KMS-11 (cell line): ENCODE measurements at regions not wholly inside any gene's neighbourhood (a gene's known extent, or its start where the extent isn't known, plus 50 kb on each side); places are given as distances from the start of the nearest gene placed in this dataset.

ENCODE experiments used
- H2AFZ ChIP-seq: fragments of 200-600 bp; sonication (generic); 2 replicates; pipeline ENCODE4 v1.6.1; 2016; ENCODE audit warnings: antibody characterized with exemption, mixed run types, low read depth
- H3K27ac ChIP-seq: fragments of 200-600 bp; sonication (generic); 2 replicates; pipeline ENCODE4 v1.6.1; 2016; ENCODE audit warnings: mild to moderate bottlenecking, mixed run types
- H3K27me3 ChIP-seq: fragments of 200-600 bp; sonication (generic); 2 replicates; pipeline ENCODE4 v1.6.1; 2017; ENCODE audit warnings: mild to moderate bottlenecking, low read depth, mixed run types, moderate library complexity; ENCODE audit not compliant: insufficient read depth
- H3K36me3 ChIP-seq: fragments of 200-600 bp; sonication (generic); 2 replicates; pipeline ENCODE4 v1.6.1; 2017; ENCODE audit warnings: mild to moderate bottlenecking, mixed run types; ENCODE audit not compliant: insufficient read depth
- H3K4me1 ChIP-seq: fragments of 200-600 bp; sonication (generic); 2 replicates; pipeline ENCODE4 v1.6.1; 2016; ENCODE audit warnings: mild to moderate bottlenecking, low read depth, mixed run types; ENCODE audit not compliant: poor library complexity, severe bottlenecking
- H3K4me2 ChIP-seq: fragments of 200-600 bp; sonication (generic); 2 replicates; pipeline ENCODE4 v1.7.0; 2016; ENCODE audit warnings: mild to moderate bottlenecking, mixed run types
- H3K4me3 ChIP-seq: fragments of 200-600 bp; sonication (generic); IDR thresholded peaks from 2 replicates; pipeline ENCODE4 v1.6.1; 2017; ENCODE audit warnings: low read depth, low read length, mixed read lengths; ENCODE audit not compliant: insufficient read depth
- H3K79me2 ChIP-seq: fragments of 200-600 bp; sonication (generic); 2 replicates; pipeline ENCODE4 v1.6.1; 2016; ENCODE audit warnings: low read depth, mixed run types; ENCODE audit not compliant: insufficient read depth
- H3K9ac ChIP-seq: fragments of 200-600 bp; sonication (generic); 2 replicates; pipeline ENCODE4 v1.6.1; 2016; ENCODE audit warnings: mild to moderate bottlenecking, mixed run types
- H4K20me1 ChIP-seq: fragments of 200-600 bp; sonication (generic); 2 replicates; pipeline ENCODE4 v1.6.1; 2016; ENCODE audit warnings: mild to moderate bottlenecking, mixed run types; ENCODE audit not compliant: insufficient read depth
- TF ChIP-seq, protein P1 (sequence below): fragments of 200-600 bp; sonication (generic); conservative IDR thresholded peaks from 2 replicates; pipeline ENCODE4 v1.6.1; 2017; ENCODE audit warnings: low read depth, mild to moderate bottlenecking, antibody characterized with exemption, low read length, moderate library complexity, mixed read lengths

DNA sequence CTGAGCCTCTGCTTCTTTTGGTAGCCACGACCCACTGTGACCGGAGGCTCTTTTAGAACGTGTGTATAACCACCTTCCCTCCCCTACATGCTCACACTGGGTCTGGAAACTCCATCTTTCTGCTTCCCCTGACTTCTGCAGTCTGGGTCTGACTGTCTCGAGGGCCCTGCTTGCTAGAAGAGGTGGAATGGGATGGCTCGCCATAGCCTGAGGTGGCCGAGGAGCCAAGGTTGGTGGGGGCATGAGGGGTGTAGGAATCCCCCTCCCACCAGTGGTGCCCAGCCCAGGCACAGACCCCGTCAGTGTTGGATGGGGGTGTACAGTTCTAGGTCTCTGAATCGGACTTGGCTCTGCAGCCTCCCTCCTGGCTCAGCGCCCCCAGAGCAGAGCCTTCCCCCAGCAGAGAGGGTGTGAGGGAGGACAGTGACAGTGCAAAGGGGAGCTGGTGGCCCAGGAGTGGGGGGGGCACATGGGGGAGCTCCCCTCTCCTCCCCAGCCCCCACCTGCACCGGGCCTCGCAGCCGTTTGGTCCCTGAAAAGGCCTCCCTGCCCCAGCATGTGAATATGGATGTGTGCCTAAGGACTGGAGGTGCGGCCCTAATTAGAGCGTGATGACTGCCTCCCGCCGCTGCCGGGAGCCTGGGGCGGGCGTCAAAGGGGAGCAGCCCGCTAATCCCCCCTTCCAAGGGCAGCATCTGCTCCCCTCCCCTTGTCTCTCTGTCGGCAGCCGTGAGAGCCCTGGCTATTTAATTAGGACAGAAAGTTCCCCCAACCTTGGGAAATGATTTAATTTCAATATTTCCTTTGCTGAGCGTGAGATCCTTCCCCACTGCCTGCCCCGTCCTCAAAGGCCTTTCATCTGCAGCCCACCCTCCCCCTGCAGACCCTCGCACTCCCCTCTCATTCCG is 196.2 kb upstream of the C14orf180 start:
- H3K9ac ChIP-seq, result no peak overlapping the region
- H3K4me2 ChIP-seq, result no peak overlapping the region
- H2AFZ ChIP-seq, result no peak overlapping the region
- H3K4me3 ChIP-seq, result no peak overlapping the region
- H3K27ac ChIP-seq, result no peak overlapping the region
- no peaks in the 10 kb centered on the region for H4K20me1 ChIP-seq
- no peaks in the 10 kb centered on the region for H3K36me3 ChIP-seq
- peaks cover 15% of the 10 kb centered on the region; the same call in 1 of the 2 replicates for H3K27me3 ChIP-seq
- H3K4me1 ChIP-seq, result no peaks in the 10 kb centered on the region
- TF ChIP-seq, protein P1, sequence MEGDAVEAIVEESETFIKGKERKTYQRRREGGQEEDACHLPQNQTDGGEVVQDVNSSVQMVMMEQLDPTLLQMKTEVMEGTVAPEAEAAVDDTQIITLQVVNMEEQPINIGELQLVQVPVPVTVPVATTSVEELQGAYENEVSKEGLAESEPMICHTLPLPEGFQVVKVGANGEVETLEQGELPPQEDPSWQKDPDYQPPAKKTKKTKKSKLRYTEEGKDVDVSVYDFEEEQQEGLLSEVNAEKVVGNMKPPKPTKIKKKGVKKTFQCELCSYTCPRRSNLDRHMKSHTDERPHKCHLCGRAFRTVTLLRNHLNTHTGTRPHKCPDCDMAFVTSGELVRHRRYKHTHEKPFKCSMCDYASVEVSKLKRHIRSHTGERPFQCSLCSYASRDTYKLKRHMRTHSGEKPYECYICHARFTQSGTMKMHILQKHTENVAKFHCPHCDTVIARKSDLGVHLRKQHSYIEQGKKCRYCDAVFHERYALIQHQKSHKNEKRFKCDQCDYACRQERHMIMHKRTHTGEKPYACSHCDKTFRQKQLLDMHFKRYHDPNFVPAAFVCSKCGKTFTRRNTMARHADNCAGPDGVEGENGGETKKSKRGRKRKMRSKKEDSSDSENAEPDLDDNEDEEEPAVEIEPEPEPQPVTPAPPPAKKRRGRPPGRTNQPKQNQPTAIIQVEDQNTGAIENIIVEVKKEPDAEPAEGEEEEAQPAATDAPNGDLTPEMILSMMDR, result no peak
- H3K79me2 ChIP-seq, result no peaks in the 10 kb centered on the region

DNA sequence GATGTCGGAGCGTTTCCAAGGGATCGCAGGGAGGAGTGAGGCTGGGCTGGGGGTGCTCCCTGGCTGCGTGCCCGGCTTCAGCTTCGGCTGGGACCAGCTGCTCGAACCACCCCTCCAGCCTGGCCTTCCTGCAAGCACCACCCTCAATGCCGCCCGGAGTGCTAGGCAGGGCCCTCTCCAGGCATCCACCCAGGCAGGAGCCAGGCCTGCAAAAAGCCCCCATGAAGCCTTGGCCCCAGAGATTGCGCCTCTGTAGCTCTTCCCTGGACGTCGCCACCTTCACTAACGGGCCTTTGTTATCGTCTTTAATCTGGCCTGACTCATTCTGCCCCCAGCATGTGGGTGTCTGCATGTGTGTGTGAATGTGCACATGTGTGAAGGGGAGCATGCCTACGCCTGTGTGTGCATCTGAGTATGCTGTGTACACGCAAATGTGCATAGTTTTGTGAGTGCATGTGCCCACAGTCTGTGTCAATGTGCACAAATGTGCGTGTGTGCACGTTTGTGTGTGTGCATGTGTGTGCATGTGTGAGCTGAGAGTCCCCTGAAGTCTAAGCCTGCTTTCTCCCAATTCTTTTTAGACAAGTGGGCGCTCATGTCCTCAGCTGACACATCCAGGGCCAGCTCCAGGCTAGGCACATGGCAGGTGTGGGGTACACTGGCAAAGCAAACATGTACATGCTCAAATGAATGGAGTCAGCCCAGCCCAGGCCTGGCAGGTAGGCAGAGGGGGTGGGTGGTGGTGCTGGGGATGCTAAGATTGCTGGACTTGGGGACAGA is 195.4 kb upstream of the C14orf180 start:
- Histone ChIP-seq H3K4me2 (no peak overlapping the region), H2AFZ (no peak overlapping the region), H3K79me2 (no peaks in the 10 kb centered on the region), H3K4me3 (no peak overlapping the region), H3K27ac (no peak overlapping the region), H3K4me1 (no peaks in the 10 kb centered on the region), H3K9ac (no peak overlapping the region), H4K20me1 (no peaks in the 10 kb centered on the region), H3K36me3 (no peaks in the 10 kb centered on the region), H3K27me3 (peaks cover 15% of the 10 kb centered on the region; the same call in 1 of the 2 replicates)
- TF ChIP-seq, protein P1, result no peak

DNA sequence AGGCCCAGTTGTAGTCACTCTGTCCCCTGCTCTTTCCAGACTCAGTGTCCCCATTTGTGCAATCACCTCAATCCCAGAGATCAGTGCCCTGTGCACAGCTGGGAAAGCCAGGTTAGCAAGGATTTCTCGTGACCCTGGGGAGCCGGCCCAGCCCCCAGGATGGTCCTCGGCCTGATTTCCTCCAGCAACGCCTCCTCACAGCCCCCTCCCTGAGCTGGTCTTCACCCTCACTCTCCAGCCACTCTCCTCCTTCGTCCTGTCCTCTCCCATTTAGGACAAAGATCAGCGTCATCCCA is 194.8 kb upstream of the C14orf180 start:
- no peak overlapping the region for H3K27ac ChIP-seq
- no peaks in the 10 kb centered on the region for H3K36me3 ChIP-seq
- H2AFZ ChIP-seq, result no peak overlapping the region
- H3K27me3 ChIP-seq, result peaks cover 15% of the 10 kb centered on the region; the same call in 1 of the 2 replicates
- H3K4me1 ChIP-seq, result no peaks in the 10 kb centered on the region
- H3K4me3 ChIP-seq, result no peak overlapping the region
- H3K79me2 ChIP-seq, result no peaks in the 10 kb centered on the region
- H3K9ac ChIP-seq, result no peak overlapping the region
- no peaks in the 10 kb centered on the region for H4K20me1 ChIP-seq
- TF ChIP-seq, protein P1, result no peak
- no peak overlapping the region for H3K4me2 ChIP-seq

DNA sequence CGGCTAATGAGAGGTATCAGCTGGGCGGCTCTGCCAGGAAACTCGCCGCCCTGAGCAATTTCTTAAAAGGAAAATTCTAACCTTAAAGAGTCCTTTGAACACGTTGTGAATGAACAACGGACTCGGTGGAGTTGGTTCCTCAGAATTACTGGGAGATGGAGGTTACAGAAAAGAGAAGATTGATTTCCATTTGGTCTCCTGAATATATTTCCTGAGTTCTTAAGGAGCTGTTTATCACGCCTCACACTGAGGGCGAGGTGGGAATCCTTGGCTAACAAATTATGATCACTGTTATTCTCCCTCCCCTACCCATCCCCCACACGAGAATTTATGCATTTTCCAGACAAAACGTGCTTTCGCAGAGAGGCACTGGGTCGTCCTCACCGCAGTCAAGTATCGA is 194.5 kb upstream of the C14orf180 start:
- no peaks in the 10 kb centered on the region for H3K79me2 ChIP-seq
- H3K4me3 ChIP-seq, result no peak overlapping the region
- no peak overlapping the region for H3K4me2 ChIP-seq
- H4K20me1 ChIP-seq, result no peaks in the 10 kb centered on the region
- H3K9ac ChIP-seq, result no peak overlapping the region
- peaks cover 17% of the 10 kb centered on the region; the same call in 1 of the 2 replicates for H3K27me3 ChIP-seq
- no peak overlapping the region for H2AFZ ChIP-seq
- no peaks in the 10 kb centered on the region for H3K36me3 ChIP-seq
- TF ChIP-seq, protein P1, result no peak
- no peaks in the 10 kb centered on the region for H3K4me1 ChIP-seq
- H3K27ac ChIP-seq, result no peak overlapping the region
